NCI-H2196 treated with DMSO at 0.1 percent for 48 hours (cell line): ENCODE measurements at regions not wholly inside any gene's neighbourhood (a gene's known extent, or its start where the extent isn't known, plus 50 kb on each side); places are given as distances from the start of the nearest gene placed in this dataset.

Experiments used
- DNase-seq: peaks from one replicate; lab custom pipeline; 2025; ENCODE audit not compliant: unreplicated experiment; lab: John Stamatoyannopoulos, UW

GRCh38 chr6:24051942-24052589 is 73.9 kb upstream of the NRSN1 start:
- no peak for DNase-seq

GRCh38 chr6:24052590-24052961 is 73.4 kb upstream of the NRSN1 start:
- no peak for DNase-seq

GRCh38 chr6:24053057-24053456 is 73.0 kb upstream of the NRSN1 start:
- DNase-seq = no peak

GRCh38 chr6:24054388-24054787 is 71.6 kb upstream of the NRSN1 start:
- no peak for DNase-seq

GRCh38 chr6:24056567-24056966 is 69.4 kb upstream of the NRSN1 start:
- no peak for DNase-seq

- no peak for DNase-seq
Measured at GRCh38 chr6:24057030-24057429, 69.0 kb upstream of the NRSN1 start.

GRCh38 chr6:24060982-24061754 is 64.8 kb upstream of the NRSN1 start:
- no peak for DNase-seq

- no peak for DNase-seq
Measured at GRCh38 chr6:24064106-24064505, 61.9 kb upstream of the NRSN1 start.

- no peak for DNase-seq
Measured at GRCh38 chr6:24064832-24065231, 61.2 kb upstream of the NRSN1 start.

- DNase-seq = no peak
Measured at GRCh38 chr6:24069526-24069925, 56.5 kb upstream of the NRSN1 start.

- no peak for DNase-seq
Measured at GRCh38 chr6:24072038-24072746, 53.8 kb upstream of the NRSN1 start.

GRCh38 chr6:24076011-24076410 is 50.0 kb upstream of the NRSN1 start:
- DNase-seq = no peak
